A673 (cell line): ENCODE measurements at regions not wholly inside any gene's neighbourhood (a gene's known extent, or its start where the extent isn't known, plus 50 kb on each side); places are given as distances from the start of the nearest gene placed in this dataset.

Experiments used
- EZH2 ChIP-seq: fragments of 200-600 bp; sonication (generic); IDR thresholded peaks from 2 replicates; pipeline ENCODE4 v1.6.1; 2017; ENCODE audit warnings: borderline replicate concordance, low read depth, mild to moderate bottlenecking, mixed read lengths, antibody characterized with exemption, low read length; ENCODE audit not compliant: poor library complexity, severe bottlenecking
- TF ChIP-seq, protein P1 (sequence below): fragments of 300-800, 200-600 bp; sonication (generic); conservative IDR thresholded peaks from 2 replicates; pipeline ENCODE4 v1.5.1; 2017; ENCODE audit warnings: low read depth, mild to moderate bottlenecking, antibody characterized with exemption, low read length, moderate library complexity, mixed read lengths

DNA sequence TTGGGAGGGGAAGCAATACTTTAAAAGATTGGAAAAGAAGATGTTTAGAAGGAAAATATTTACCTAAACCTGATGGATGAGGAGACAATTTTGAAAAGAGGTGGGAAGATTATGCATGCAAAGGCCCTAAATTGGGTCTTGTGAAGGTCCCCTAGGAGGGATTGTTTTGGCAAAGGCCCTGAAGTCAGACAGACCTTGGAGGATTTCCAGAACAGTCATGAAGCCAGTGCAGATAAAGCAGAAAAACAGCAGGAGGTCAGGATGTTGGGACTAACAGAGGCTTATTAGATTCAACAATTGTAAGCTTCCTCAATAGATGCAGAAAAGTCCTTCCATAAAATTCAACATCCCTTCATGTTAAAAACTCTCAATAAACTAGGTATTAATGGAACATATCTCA lies 361.0 kb upstream of the CDH6 start:
- TF ChIP-seq EZH2, result no peak
- TF ChIP-seq, protein P1, sequence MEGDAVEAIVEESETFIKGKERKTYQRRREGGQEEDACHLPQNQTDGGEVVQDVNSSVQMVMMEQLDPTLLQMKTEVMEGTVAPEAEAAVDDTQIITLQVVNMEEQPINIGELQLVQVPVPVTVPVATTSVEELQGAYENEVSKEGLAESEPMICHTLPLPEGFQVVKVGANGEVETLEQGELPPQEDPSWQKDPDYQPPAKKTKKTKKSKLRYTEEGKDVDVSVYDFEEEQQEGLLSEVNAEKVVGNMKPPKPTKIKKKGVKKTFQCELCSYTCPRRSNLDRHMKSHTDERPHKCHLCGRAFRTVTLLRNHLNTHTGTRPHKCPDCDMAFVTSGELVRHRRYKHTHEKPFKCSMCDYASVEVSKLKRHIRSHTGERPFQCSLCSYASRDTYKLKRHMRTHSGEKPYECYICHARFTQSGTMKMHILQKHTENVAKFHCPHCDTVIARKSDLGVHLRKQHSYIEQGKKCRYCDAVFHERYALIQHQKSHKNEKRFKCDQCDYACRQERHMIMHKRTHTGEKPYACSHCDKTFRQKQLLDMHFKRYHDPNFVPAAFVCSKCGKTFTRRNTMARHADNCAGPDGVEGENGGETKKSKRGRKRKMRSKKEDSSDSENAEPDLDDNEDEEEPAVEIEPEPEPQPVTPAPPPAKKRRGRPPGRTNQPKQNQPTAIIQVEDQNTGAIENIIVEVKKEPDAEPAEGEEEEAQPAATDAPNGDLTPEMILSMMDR, result no peak
